HCT116 (cell line): ENCODE measurements at regions not wholly inside any gene's neighbourhood (a gene's known extent, or its start where the extent isn't known, plus 50 kb on each side); places are given as distances from the start of the nearest gene placed in this dataset.
"Not testable (repeated sequence)": the region's sequence is repeated elsewhere in the genome, so short reads cannot be mapped to it uniquely, and the experiment has no call there.

Experiments used
- ATAC-seq: fragments of 200-7000 bp; cut with Tn5 transposase; 2 replicates; pipeline ENCODE4 v1.9.1; 2020; ENCODE audit warnings: mild to moderate bottlenecking, moderate library complexity
- BruUV-seq: library from RNA; stranded (reverse); fragments of 400-500 nt; replicated peaks from 2 replicates; lab custom pipeline; 2021; lab: Mats Ljungman, UMichigan
- CTCF ChIA-PET: fragments of 300-600 bp; sonication (Branson Sonifier 250); formaldehyde crosslinking; loops from one replicate; lab custom pipeline; 2021; ENCODE audit warnings: antibody characterized with exemption; lab: Charles Lee
- POLR2A ChIA-PET: fragments of 300-600, 350-600 bp; sonication (Branson Sonifier 250); formaldehyde crosslinking; loops from one replicate; lab custom pipeline; 2021; ENCODE audit warnings: antibody characterized with exemption; lab: Charles Lee
- RAD21 ChIA-PET, 2 experiments: fragments of 300-600 bp; sonication (Branson Sonifier 250); formaldehyde crosslinking; loops; one replicate each; lab custom pipeline; 2023; ENCODE audit warnings: low total read pairs in 2 of 2; ENCODE audit not compliant: uncharacterized antibody in 2 of 2, unreplicated experiment in 2 of 2, low non-redundant PET in 1 of 2; lab: Charles Lee
- DNase-seq: peaks from one replicate; pipeline ENCODE4 v3.0.0-alpha.2; 2010; ENCODE audit warnings: low read depth, low spot score
- H2AFZ ChIP-seq: fragments of 200-600 bp; shearing (Covaris generic), sonication (generic); 2 replicates; pipeline ENCODE4 v1.6.1; 2017; ENCODE audit warnings: low read depth, mixed run types, mixed read lengths, antibody characterized with exemption, low read length; ENCODE audit not compliant: poor library complexity, severe bottlenecking
- H3K27ac ChIP-seq: 2 replicates; pipeline ENCODE4 v1.5.1; 2012; ENCODE audit warnings: low read depth, low read length
- H3K27me3 ChIP-seq: fragments of 200-600 bp; sonication (generic); 2 replicates; pipeline ENCODE4 v1.6.1; 2016; ENCODE audit warnings: mixed run types, low read length, mixed read lengths; ENCODE audit not compliant: insufficient read depth
- H3K36me3 ChIP-seq, 2 experiments: fragments of 200-500 bp in 1 of 2; fragments of 200-600 bp in 1 of 2; sonication (Bioruptor generic) in 1 of 2; sonication (generic) in 1 of 2; 2 replicates each; pipeline versions ENCODE4 v1.5.1 to v1.6.1; 2014 to 2016; ENCODE audit warnings: low read length in 2 of 2, inconsistent platforms in 1 of 2, mixed read lengths in 1 of 2, mixed run types in 1 of 2; ENCODE audit not compliant: insufficient read depth in 2 of 2, control insufficient read depth in 1 of 2
- H3K4me1 ChIP-seq, 2 experiments: fragments of 200-600 bp in 1 of 2; sonication (generic) in 1 of 2; 2 replicates each; pipeline versions ENCODE4 v1.5.1 to v1.6.1; 2012 to 2017; ENCODE audit warnings: low read length in 2 of 2, inconsistent platforms in 1 of 2, mild to moderate bottlenecking in 1 of 2, mixed read lengths in 1 of 2, mixed run types in 1 of 2, moderate library complexity in 1 of 2; ENCODE audit not compliant: insufficient read depth in 2 of 2, control insufficient read depth in 1 of 2
- H3K4me2 ChIP-seq: fragments of 200-600 bp; sonication (generic); 2 replicates; pipeline ENCODE4 v1.6.1; 2017; ENCODE audit warnings: mixed run types, low read length, mixed read lengths
- H3K4me3 ChIP-seq, 2 experiments: fragments of 200-600 bp in 1 of 2; sonication (generic) in 1 of 2; replicated peaks in 1 of 2; 2 replicates each; pipeline ENCODE4 v1.5.1; 2011 to 2016; ENCODE audit warnings: low read length in 2 of 2, control low read depth in 1 of 2, low read depth in 1 of 2, mild to moderate bottlenecking in 1 of 2, mixed read lengths in 1 of 2, mixed run types in 1 of 2
- H3K79me2 ChIP-seq: fragments of 200-600 bp; sonication (generic); 2 replicates; pipeline ENCODE4 v1.6.1; 2017; ENCODE audit warnings: mild to moderate bottlenecking, mixed run types, low read length, moderate library complexity, mixed read lengths; ENCODE audit not compliant: insufficient read depth
- H3K9ac ChIP-seq: fragments of 200-600 bp; sonication (generic); 2 replicates; pipeline ENCODE4 v1.6.1; 2016; ENCODE audit warnings: low read length, mixed read lengths
- H3K9me2 ChIP-seq: fragments of 200-600 bp; sonication (generic), shearing (Covaris generic); 2 replicates; pipeline ENCODE4 v1.6.1; 2017; ENCODE audit warnings: mixed run types, mild to moderate bottlenecking, moderate library complexity; ENCODE audit not compliant: insufficient read depth
- H3K9me3 ChIP-seq, 2 experiments: fragments of 200-500 bp in 1 of 2; fragments of 200-600 bp in 1 of 2; sonication (Bioruptor generic) in 1 of 2; sonication (generic) in 1 of 2; 2 replicates each; pipeline ENCODE4 v1.6.1; 2014 to 2017; ENCODE audit warnings: low read length in 2 of 2, mixed read lengths in 2 of 2, inconsistent platforms in 1 of 2, low read depth in 1 of 2, mild to moderate bottlenecking in 1 of 2, mixed run types in 1 of 2, moderate library complexity in 1 of 2; ENCODE audit not compliant: control insufficient read depth in 1 of 2, insufficient read depth in 1 of 2
- H4K20me1 ChIP-seq: fragments of 200-600 bp; sonication (generic), shearing (Covaris generic); 2 replicates; pipeline ENCODE4 v1.6.1; 2017; ENCODE audit warnings: mixed run types, mild to moderate bottlenecking, moderate library complexity; ENCODE audit not compliant: insufficient read depth
- CBX3 ChIP-seq: IDR thresholded peaks from 2 replicates; pipeline ENCODE4 v1.6.1; 2012; ENCODE audit warnings: low read depth
- ELF1 ChIP-seq: IDR thresholded peaks from 2 replicates; pipeline ENCODE4 v1.6.1; 2012; ENCODE audit warnings: low read depth, borderline replicate concordance
- EZH2 ChIP-seq: fragments of 200-600 bp; sonication (generic); IDR thresholded peaks from 2 replicates; pipeline ENCODE4 v1.6.1; 2017; ENCODE audit warnings: antibody characterized with exemption, mixed run types
- JUND ChIP-seq: IDR thresholded peaks from 2 replicates; pipeline ENCODE4 v1.6.1; 2012
- POLR2A ChIP-seq: IDR thresholded peaks from 2 replicates; pipeline ENCODE4 v1.7.0; 2011; ENCODE audit warnings: borderline replicate concordance; ENCODE audit not compliant: insufficient read depth, insufficient read length; ENCODE audit errors: extremely low read depth
- POLR2AphosphoS5 ChIP-seq: IDR thresholded peaks from 2 replicates; pipeline ENCODE4 v1.6.1; 2011; ENCODE audit warnings: mild to moderate bottlenecking, low read depth, low read length, moderate library complexity
- SIN3A ChIP-seq: IDR thresholded peaks from 2 replicates; pipeline ENCODE4 v1.6.1; 2012; ENCODE audit warnings: low read depth
- SRF ChIP-seq: IDR thresholded peaks from 2 replicates; pipeline ENCODE4 v1.6.1; 2012; ENCODE audit warnings: low read depth
- ZFX ChIP-seq: fragments of 450-650 bp; IDR thresholded peaks from 2 replicates; pipeline ENCODE4 v1.6.1; 2017
- ZNF274 ChIP-seq: fragments of 200-500 bp; sonication (Bioruptor generic); IDR thresholded peaks from 2 replicates; pipeline ENCODE4 v1.6.1; 2014; ENCODE audit warnings: mild to moderate bottlenecking, low read depth, low read length, inconsistent platforms
- intact Hi-C: fragments of 100-400 bp; cut with micrococcal nuclease; formaldehyde crosslinking; loops from 2 replicates; pipeline ENCODE4 v1.10.0; 2022
- TF ChIP-seq, protein P1 (sequence below): IDR thresholded peaks from 2 replicates; pipeline ENCODE4 v1.6.1; 2012

DNA sequence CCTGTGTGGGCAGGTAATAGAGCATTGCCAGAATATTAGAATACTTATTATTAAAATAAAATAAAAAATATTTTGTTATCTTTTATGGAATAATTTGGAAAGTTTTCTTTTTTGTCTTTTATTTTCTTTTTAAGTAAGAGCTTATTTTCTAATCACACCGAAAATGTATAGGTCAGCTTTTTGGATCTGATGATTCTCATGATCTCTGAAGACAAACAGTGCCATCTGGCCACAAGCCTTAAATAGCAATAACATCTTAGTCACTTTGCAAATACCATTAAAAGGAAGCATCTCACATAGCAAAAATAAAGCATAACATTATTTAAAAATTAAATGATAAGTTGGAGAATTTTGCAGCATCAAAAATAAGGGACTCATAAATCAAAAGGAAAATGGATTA is 213.8 kb downstream of the PLA2G4A start:
- no peaks in the 10 kb centered on the region for H3K27me3 ChIP-seq
- no peak overlapping the region for H2AFZ ChIP-seq
- no peaks in the 10 kb centered on the region for H3K9me2 ChIP-seq
- no peaks in the 10 kb centered on the region for H3K4me1 ChIP-seq
- no peak overlapping the region for H3K9ac ChIP-seq
- RAD21 ChIA-PET, result no interaction called here
- ATAC-seq (no peak), DNase-seq (no peak)
- POLR2A ChIA-PET, result no interaction called here
- no peak overlapping the region for H3K27ac ChIP-seq
- BruUV-seq, result no TSS peak
- CTCF ChIA-PET, result no interaction called here
- TF ChIP-seq CBX3 (no peak), POLR2A (no peak), EZH2 (no peak), POLR2AphosphoS5 (no peak)
- H3K79me2 ChIP-seq, result no peaks in the 10 kb centered on the region
- H3K9me3 ChIP-seq, result no peaks in the 10 kb centered on the region
- intact Hi-C loops, result no loop called here
- H3K36me3 ChIP-seq, result no peaks in the 10 kb centered on the region
- H3K4me3 ChIP-seq, result no peak overlapping the region
- no peak overlapping the region for H3K4me2 ChIP-seq
- H4K20me1 ChIP-seq, result no peaks in the 10 kb centered on the region

DNA sequence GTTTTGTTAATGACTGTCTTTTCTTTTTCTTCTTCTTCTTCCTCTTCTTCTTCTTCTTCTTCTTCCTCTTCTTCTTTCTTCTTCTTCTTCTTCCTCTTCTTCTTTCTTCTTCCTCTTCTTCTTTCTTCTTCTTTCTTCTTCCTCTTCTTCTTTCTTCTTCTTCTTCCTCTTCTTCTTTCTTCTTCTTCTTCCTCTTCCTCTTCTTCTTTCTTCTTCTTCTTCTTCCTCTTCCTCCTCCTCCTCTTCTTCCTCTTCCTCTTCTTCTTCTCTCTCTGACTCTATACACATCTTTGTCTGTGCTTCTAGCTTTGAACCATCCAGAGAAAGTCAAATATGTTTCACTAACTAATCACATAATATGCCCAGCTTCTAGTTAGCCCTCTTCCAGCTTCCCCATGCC is 214.7 kb downstream of the PLA2G4A start:
- BruUV-seq, ATAC-seq, CTCF ChIA-PET: not testable (repeated sequence)

DNA sequence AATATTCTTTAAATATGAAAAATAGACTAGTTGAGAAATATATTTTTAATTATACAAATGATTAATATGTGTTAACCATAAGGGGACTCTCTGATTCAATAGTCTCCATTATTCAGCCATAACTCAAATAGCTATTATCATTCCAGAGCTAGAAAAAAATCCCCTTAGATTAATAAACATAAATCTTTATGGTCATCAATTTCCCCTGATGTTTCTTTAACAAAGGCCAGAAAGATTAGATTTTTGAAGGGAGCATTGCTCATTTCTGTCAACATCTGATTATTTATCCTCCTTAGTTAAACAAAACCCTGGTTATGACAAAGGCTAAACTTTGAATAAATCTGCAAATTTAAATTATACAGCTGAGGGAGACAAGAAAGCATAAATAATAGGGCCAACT is 215.7 kb downstream of the PLA2G4A start:
- TF ChIP-seq ZNF274 (no peak), ZFX (no peak), SIN3A (no peak), SRF (no peak), JUND (no peak), EZH2 (no peak), ELF1 (no peak)
- TF ChIP-seq, protein P1, sequence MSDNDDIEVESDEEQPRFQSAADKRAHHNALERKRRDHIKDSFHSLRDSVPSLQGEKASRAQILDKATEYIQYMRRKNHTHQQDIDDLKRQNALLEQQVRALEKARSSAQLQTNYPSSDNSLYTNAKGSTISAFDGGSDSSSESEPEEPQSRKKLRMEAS, result no peak
- Histone ChIP-seq H2AFZ (no peak overlapping the region), H3K27me3 (no peaks in the 10 kb centered on the region), H3K79me2 (no peaks in the 10 kb centered on the region), H3K27ac (no peak overlapping the region), H3K36me3 (no peaks in the 10 kb centered on the region), H3K4me2 (no peak overlapping the region), H3K9ac (no peak overlapping the region), H4K20me1 (no peaks in the 10 kb centered on the region), H3K4me1 (no peaks in the 10 kb centered on the region), H3K4me3 (no peak overlapping the region), H3K9me3 (no peaks in the 10 kb centered on the region), H3K9me2 (no peaks in the 10 kb centered on the region)
- CTCF ChIA-PET, result no interaction called here
- ATAC-seq (no peak), DNase-seq (no peak)
- POLR2A ChIA-PET, result no interaction called here
- intact Hi-C loops, result no loop called here
- BruUV-seq, result no TSS peak
- RAD21 ChIA-PET, result no interaction called here

More for the DNA sequence above, 214.7 kb downstream of the PLA2G4A start:
- H3K27ac ChIP-seq, H3K4me2 ChIP-seq, H3K79me2 ChIP-seq, RAD21 ChIA-PET, H3K27me3 ChIP-seq, H3K4me3 ChIP-seq, DNase-seq, H3K9me2 ChIP-seq, H3K36me3 ChIP-seq, POLR2A ChIA-PET, H3K9ac ChIP-seq, intact Hi-C loops, H2AFZ ChIP-seq, H3K4me1 ChIP-seq, H3K9me3 ChIP-seq, H4K20me1 ChIP-seq: not testable (repeated sequence)
